Epithelial cell of proximal tubule (primary cell): ENCODE measurements at regions not wholly inside any gene's neighbourhood (a gene's known extent, or its start where the extent isn't known, plus 50 kb on each side); places are given as distances from the start of the nearest gene placed in this dataset.

Source experiments
- DNase-seq: peaks from one replicate; pipeline ENCODE4 v3.0.0-alpha.2; 2011; ENCODE audit warnings: low read depth
- H3K4me3 ChIP-seq: 2 replicates; pipeline ENCODE4 v1.5.1; 2011; ENCODE audit warnings: low read depth, mild to moderate bottlenecking, low read length
- CTCF ChIP-seq: conservative IDR thresholded peaks from 2 replicates; pipeline ENCODE4 v1.5.1; 2012; ENCODE audit warnings: low read depth, mild to moderate bottlenecking, low read length

DNA sequence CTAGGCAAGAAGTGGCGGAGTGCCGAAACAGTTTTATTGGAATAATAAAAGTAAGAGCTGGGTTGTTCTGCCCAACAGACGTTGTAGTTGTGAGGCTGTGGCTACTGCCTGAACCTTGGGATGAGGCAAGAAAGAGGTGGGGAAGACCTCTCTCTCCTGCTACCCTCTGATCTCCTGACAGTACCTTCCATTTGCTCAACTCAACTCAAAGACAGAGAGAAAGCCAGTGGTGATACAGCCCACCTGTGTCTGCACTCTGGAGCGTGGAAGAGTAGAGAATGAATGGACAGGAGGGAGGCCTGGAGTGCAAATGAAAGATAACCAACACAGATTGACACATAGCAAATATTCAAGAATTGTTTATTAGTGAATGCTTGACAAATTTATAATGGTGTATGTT, 590.3 kb downstream of the NYAP2 start:
- no peak for TF ChIP-seq CTCF
- H3K4me3 ChIP-seq, result no peak overlapping the region
- no peak for DNase-seq

- no peak overlapping the region for H3K4me3 ChIP-seq
- no peak for DNase-seq
- no peak for TF ChIP-seq CTCF
These were observed 580.9 kb downstream of the NYAP2 start for GRCh38 chr2:225980372-225980771.

DNA sequence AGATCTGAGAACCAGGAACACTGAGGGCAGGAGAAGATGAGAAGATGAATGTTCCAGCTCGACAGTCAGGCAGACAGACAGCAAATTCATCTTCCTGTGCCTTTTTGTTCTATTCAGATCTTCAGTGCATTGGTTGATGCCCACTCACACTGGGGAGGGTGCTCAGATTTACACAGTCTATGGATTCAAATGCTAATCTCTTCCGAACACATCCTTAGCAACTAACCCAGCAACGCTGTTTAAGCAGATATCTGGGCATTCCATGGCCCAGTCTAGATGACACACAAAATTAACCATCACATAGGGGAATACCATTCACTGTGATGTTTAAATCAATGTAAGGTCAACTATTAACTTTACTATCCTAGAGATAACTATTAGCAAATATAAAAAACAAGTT, 571.9 kb downstream of the NYAP2 start:
- H3K4me3 ChIP-seq, result no peak overlapping the region
- no peak for TF ChIP-seq CTCF
- DNase-seq, result no peak

DNA sequence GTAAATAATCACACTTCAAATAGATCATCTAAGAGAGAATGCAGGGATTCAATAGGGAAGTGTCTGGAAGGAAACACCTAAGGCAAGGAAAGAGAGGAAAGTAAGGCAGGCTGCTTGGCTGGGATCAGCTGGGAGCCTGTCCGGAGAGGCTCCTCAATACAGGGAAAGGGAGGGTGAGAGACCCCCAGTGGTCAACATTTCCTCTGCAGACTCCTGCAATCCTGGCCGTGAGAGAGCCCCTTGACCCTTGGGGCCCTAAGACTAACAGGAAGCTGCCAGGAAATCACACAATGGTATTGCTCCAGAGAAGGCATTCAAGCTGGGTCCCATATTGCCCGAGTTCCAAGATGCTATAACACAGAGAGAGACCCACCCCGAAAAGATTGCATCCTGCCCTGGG, 549.4 kb downstream of the NYAP2 start:
- no peak overlapping the region for H3K4me3 ChIP-seq
- TF ChIP-seq CTCF, result no peak
- no peak for DNase-seq

GRCh38 chr2:225938991-225939390, 539.5 kb downstream of the NYAP2 start:
- TF ChIP-seq CTCF, result no peak
- H3K4me3 ChIP-seq, result no peak overlapping the region
- DNase-seq, result no peak

DNA sequence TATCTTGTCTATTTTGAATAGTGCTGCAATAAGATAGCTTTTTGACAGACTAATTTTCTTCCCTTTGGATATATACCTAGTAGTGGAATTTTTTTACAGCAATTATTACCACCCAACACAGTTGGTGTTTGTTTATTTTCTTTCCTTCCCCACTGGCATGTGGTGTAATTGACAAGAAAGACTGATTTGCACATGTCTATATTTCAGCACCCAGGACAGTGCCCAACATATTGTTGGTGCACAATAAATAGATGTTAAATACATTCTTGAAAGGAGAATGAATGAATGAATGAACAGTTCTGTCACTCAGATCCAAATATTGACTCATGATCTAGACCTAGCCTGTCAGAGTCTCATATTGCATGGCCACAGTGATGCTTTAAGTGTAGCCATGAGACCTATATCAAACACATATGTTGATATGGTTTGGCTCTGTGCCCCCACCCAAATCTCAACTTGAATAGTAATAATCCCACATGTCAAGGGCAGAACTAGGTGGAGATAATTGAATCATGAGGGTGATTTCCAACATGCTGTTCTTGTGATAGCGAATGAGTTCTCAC, 538.2 kb downstream of the NYAP2 start:
- DNase-seq, result no peak
- H3K4me3 ChIP-seq, result no peak overlapping the region
- no peak for TF ChIP-seq CTCF

DNA sequence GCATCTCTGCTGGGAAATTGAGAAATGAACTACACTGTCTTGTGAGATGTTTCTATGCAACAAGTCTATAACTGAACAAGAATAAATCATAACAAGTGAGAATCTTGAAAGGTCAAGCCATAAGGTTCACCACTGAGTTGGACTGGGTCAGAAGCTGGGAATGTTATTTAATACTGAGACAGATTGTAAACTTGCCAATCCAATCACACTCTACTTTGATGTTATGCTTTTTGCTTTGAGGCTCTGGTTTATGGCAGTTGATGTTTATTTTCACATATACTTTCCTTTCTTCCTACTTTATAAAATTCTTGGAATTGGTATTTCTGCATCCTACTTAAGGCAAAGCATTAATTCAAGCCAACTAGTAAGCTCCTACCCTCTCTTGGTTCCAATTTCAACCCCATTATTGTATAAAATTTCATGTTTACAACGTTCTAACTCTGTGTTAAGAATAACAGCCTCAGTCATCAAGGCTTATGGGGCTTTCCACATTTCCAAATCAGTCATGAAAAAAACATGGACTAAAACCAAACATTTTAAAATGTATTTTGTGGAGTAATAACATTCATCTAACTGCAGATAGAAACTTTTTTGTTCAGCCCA, 533.4 kb downstream of the NYAP2 start:
- H3K4me3 ChIP-seq, result no peak overlapping the region
- no peak for TF ChIP-seq CTCF
- DNase-seq, result no peak
